HuH-7 (cell line): ENCODE measurements at regions not wholly inside any gene's neighbourhood (a gene's known extent, or its start where the extent isn't known, plus 50 kb on each side); places are given as distances from the start of the nearest gene placed in this dataset.
"Not testable (repeated sequence)": the region's sequence is repeated elsewhere in the genome, so short reads cannot be mapped to it uniquely, and the experiment has no call there.

Experiments
- DNase-seq: peaks from one replicate; pipeline ENCODE4 v3.0.0; 2011; ENCODE audit warnings: low spot score

DNA sequence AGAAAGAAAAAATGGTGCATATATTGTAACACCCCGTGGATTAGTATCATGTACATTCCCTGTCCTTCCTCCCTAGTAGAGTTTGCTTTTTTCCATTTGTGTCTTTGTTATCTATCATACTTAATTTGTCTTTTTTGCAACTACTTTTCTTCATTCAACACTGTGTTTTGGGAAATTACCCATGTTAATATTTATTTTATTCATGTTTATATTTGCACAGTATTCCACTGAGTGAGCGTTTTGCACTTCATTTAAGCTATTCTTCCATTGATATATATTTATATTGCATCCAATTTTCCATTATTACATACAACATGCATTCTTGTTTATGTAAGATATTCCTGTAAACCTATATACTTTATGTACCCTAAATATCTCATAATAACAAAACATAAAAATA is 57.6 kb upstream of the FAM171A1 start:
- no peak for DNase-seq

DNA sequence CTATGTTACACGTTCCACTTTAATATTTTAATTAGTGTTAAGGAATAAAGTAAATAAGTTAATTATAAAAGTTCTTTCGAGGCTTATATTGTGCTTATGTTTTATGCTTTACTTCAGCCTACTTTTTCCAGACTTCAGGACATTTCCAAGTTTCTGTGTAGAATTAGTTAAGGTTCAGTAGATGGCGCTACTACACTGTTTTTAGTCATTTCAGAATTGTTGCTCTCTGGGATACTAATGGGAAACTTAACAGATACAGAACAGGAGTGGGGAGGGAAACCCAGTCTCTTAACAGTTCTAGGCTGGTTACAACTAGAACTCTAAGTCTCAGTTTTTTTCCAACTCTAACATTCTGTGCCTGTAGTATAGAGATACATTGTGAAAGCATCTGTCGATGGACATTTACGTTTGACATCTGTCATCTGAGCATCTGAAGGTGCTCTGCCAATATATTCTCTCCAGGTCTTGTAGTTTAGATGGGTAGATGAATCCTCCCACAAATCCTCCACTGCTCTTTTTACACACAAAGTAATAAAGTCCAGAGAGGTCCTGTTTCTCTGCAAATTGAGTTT is 56.8 kb upstream of the FAM171A1 start:
- DNase-seq, result peak; percentile 52

DNA sequence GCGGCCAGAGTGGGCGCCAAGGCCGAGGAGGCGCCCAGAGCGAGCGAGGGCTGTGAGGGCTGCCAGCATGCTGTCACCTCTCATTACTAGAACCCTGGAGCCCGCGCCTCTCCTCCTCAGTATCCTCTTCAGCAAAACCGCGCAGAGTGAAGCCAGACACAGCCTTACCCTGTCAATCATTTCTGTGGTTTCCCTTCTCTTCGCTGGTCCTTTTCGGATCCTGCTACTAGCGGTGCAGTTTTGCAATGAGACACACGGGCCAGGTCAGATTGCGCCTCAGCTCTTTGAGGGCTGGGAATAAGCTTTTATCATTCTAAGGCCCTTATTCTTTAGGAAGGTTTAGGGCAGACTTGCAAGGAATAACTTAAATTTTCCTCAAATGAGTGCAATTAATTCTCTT is 55.5 kb upstream of the FAM171A1 start:
- DNase-seq, result peak; percentile 55

DNA sequence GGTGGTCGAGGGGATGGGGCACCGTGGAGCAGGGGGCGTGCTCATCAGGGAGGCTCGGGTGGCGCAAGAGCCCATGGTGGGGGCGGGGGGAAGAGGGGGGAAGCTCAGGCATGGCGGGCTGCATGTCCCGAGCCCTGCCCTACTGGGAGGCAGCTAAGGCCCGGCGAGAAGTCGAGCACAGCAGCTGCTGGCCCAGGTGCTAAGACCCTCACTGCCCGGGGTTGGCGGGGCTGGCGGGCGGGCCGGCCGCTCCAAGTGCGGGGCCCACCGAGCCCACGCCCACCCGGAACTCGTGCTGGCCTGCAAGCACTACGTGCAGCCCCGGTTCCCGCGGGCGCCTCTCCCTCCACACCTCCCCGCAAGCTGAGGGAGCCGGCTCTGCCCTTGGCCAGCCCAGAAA is 55.0 kb upstream of the FAM171A1 start:
- DNase-seq, result no peak

DNA sequence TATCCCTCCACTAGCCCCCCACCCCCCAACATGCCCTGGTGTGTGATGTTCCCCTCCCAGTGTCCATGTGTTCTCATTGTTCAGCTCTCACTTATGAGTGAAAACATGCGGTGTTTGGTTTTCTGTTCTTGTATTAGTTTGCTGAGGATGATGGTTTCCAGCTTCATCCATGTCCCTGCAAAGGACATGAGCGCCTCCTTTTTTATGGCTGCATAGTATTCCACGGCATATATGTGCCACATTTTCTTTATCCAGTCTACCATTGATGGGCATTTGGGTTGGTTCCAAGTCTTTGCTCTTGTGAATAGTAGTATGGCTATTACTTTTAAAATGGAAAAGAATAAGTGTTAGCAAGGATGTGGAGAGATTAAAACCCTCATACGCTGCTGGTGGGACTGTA is 50.8 kb upstream of the FAM171A1 start:
- not testable (repeated sequence) for DNase-seq
